Testis (tissue), 2 donors: ENCODE measurements at regions not wholly inside any gene's neighbourhood (a gene's known extent, or its start where the extent isn't known, plus 50 kb on each side); places are given as distances from the start of the nearest gene placed in this dataset.
A peak's percentile ranks its signal among the peaks of the same experiment; 100 is the strongest.

Experiments used
- DNase-seq: peaks from one replicate; pipeline ENCODE4 v3.0.0-alpha.2; 2019
- H3K27ac ChIP-seq, 2 donors: fragments of 200-600 bp; sonication (generic); one replicate each; pipeline ENCODE4 v1.5.1; 2019
- H3K27me3 ChIP-seq: fragments of 200-600 bp; sonication (generic); one replicate; pipeline ENCODE4 v1.5.1; 2019
- H3K36me3 ChIP-seq: fragments of 200-600 bp; sonication (generic); one replicate; pipeline ENCODE4 v1.5.1; 2017; ENCODE audit warnings: low read depth; ENCODE audit errors: missing control alignments
- H3K4me1 ChIP-seq: fragments of 200-600 bp; sonication (generic); one replicate; pipeline ENCODE4 v1.5.1; 2019
- H3K4me3 ChIP-seq, 2 donors: fragments of 200-600 bp; sonication (generic); one replicate each; pipeline ENCODE4 v1.5.1; 2017 to 2019
- H3K9me3 ChIP-seq: fragments of 200-600 bp; sonication (generic); one replicate; pipeline ENCODE4 v1.5.1; 2017
- POLR2A ChIP-seq: fragments of 450-650 bp; IDR thresholded peaks from one replicate; pipeline ENCODE4 v1.6.1; 2017; ENCODE audit warnings: antibody characterized with exemption, mild to moderate bottlenecking, moderate library complexity
- WGBS, 2 donors: methylation state at CpG; one replicate each; pipeline ENCODE4 v1.1.5; 2018; 5-methylcytosine and 5-hydroxymethylcytosine counted together
- intact Hi-C: fragments of 100-400 bp; cut with DNase I; formaldehyde crosslinking; loops from one replicate; pipeline ENCODE4 v1.15.1; 2023; ENCODE audit warnings: low total_unique reads
- TF ChIP-seq, protein P1 (sequence below), 3 experiments: fragments of 450-650 bp in 2 of 3; fragments of 200-600 bp in 1 of 3; sonication (generic) in 1 of 3; IDR thresholded peaks; one replicate each; pipeline ENCODE4 v1.5.1; 2016 to 2019; ENCODE audit warnings: antibody characterized with exemption in 3 of 3, mild to moderate bottlenecking in 2 of 3, moderate library complexity in 1 of 3

DNA sequence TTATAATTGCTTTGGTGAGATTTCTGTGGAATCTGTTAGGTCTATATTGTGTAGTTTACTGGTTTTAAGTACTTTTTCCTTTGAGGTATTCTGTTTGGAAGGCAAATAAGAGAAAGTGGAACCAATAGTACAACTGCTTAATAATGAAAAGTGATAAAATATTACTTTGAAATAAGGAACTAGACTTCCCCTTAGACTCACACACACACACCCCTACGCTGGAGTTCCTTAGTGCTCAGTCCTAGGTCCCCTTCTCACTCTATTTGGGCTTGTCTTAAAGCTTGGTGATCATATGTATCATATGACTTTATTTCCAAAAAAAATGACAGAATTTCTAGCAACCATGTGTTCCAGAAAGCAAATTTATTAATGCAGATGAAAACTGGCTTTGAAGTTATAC is 494.0 kb upstream of the TGFBR2 start:
- WGBS, 2 donors = 83 to 93% methylated on average over 1 of the region's 1 CpG
- Histone ChIP-seq H3K4me3 (no peak overlapping the region), H3K9me3 (no peaks in the 10 kb centered on the region), H3K27me3 (no peaks in the 10 kb centered on the region), H3K4me1 (peaks cover 3% of the 10 kb centered on the region), H3K36me3 (no peaks in the 10 kb centered on the region), H3K27ac (no peak overlapping the region)
- intact Hi-C loops = no loop called here
- DNase-seq = no peak
- no peak for TF ChIP-seq POLR2A
- TF ChIP-seq, protein P1, sequence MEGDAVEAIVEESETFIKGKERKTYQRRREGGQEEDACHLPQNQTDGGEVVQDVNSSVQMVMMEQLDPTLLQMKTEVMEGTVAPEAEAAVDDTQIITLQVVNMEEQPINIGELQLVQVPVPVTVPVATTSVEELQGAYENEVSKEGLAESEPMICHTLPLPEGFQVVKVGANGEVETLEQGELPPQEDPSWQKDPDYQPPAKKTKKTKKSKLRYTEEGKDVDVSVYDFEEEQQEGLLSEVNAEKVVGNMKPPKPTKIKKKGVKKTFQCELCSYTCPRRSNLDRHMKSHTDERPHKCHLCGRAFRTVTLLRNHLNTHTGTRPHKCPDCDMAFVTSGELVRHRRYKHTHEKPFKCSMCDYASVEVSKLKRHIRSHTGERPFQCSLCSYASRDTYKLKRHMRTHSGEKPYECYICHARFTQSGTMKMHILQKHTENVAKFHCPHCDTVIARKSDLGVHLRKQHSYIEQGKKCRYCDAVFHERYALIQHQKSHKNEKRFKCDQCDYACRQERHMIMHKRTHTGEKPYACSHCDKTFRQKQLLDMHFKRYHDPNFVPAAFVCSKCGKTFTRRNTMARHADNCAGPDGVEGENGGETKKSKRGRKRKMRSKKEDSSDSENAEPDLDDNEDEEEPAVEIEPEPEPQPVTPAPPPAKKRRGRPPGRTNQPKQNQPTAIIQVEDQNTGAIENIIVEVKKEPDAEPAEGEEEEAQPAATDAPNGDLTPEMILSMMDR (IDR thresholded peaks at IDR 0.05) = no peak

DNA sequence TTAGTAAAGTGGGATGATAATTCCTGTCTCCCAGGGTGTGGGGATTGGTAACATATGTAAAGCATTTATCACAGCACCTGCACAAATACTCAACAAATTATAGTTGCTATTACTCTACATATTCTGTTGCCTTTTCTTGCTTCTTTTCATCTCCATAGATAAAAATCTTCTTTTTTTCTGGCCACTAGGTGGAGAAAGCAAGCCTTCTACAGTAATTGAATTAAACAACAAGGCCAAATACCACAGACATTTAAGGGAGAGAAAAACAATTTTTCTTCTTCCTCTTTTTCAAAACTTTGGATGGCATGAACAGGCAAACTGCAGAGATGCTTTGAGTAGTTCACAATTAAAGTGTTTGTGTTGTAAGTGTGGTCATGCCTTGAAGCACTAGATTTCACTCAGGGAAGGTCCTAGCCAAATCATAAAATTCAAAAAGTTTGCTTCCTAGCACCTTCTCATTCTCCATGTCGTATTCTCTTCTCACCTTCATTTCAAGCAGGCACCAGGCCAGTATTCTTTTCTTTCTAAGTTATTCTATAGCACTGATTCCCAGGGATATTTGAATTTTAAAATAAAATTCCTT is 493.4 kb upstream of the TGFBR2 start:
- H3K36me3 ChIP-seq = no peaks in the 10 kb centered on the region
- TF ChIP-seq, protein P1 (IDR thresholded peaks at IDR 0.05) = peak; percentile 37 to 71 (median 59)
- no peak for TF ChIP-seq POLR2A
- H3K9me3 ChIP-seq = no peaks in the 10 kb centered on the region
- no peak overlapping the region for H3K4me3 ChIP-seq
- H3K27ac ChIP-seq = no peak overlapping the region
- no peak for DNase-seq
- no peaks in the 10 kb centered on the region for H3K27me3 ChIP-seq
- WGBS, 2 donors = 40 to 56% methylated on average over 1 of the region's 1 CpG
- peaks cover 3% of the 10 kb centered on the region for H3K4me1 ChIP-seq
- intact Hi-C loops = no loop called here

DNA sequence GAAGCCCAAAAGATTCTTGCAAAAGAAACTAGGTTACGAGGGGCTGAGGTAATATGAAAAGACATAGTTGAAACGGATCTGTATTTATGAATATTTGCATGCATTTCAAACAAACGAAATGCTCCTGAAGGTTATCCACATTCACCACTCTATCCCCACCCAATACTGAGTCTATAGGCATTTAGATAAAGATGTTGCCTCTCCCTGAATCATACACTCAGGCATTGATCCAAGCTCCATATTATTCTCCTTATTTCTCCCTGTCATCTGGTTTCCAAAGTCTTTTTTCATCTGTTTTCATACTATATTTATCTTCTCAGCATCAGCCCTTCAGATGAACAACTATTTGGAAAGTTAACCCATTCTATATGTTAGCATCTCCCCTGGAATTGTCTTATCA is 492.5 kb upstream of the TGFBR2 start:
- Histone ChIP-seq H3K36me3 (no peaks in the 10 kb centered on the region), H3K4me1 (peaks cover 3% of the 10 kb centered on the region), H3K27ac (no peak overlapping the region), H3K4me3 (no peak overlapping the region), H3K9me3 (no peaks in the 10 kb centered on the region), H3K27me3 (no peaks in the 10 kb centered on the region)
- intact Hi-C loops = no loop called here
- WGBS, 2 donors = 60 to 80% methylated on average over 3 of the region's 3 CpGs
- TF ChIP-seq POLR2A = no peak
- TF ChIP-seq, protein P1 (IDR thresholded peaks at IDR 0.05) = no peak
- no peak for DNase-seq

DNA sequence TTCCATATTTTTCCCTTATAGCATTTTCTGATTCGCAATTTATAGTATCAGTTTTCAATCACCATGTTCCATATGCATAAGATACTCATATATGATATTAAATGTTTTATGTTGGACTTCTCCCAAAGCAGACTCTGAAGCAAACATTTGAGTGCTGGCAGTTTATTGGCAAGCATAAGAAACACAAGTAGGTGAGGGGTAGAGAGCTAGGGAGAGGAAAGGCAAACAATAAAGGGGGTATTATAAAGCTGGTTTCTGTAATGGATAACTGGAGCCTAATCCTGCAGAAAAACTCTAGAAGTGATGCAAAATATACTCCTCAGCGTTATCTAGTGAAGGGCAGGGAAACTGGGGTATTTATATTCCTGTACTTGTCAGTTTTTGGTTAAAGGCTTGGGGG is 491.5 kb upstream of the TGFBR2 start:
- DNase-seq = no peak
- TF ChIP-seq, protein P1 (IDR thresholded peaks at IDR 0.05) = no peak
- TF ChIP-seq POLR2A = no peak
- intact Hi-C loops = no loop called here
- no peaks in the 10 kb centered on the region for H3K27me3 ChIP-seq
- no peaks in the 10 kb centered on the region for H3K9me3 ChIP-seq
- no peaks in the 10 kb centered on the region for H3K36me3 ChIP-seq
- H3K4me1 ChIP-seq = peaks cover 3% of the 10 kb centered on the region
- H3K4me3 ChIP-seq = no peak overlapping the region
- 81 to 91% methylated on average over 2 of the region's 2 CpGs for WGBS, 2 donors
- no peak overlapping the region for H3K27ac ChIP-seq

- H3K27me3 ChIP-seq = no peaks in the 10 kb centered on the region
- no peaks in the 10 kb centered on the region for H3K36me3 ChIP-seq
- DNase-seq = no peak
- intact Hi-C loops = no loop called here
- TF ChIP-seq POLR2A = no peak
- TF ChIP-seq, protein P1 (IDR thresholded peaks at IDR 0.05) = no peak
- no peak overlapping the region for H3K4me3 ChIP-seq
- H3K9me3 ChIP-seq = no peaks in the 10 kb centered on the region
- WGBS, 2 donors = 72 to 80% methylated on average over 1 of the region's 1 CpG
- no peak overlapping the region for H3K27ac ChIP-seq
- no peaks in the 10 kb centered on the region for H3K4me1 ChIP-seq
Measured at GRCh38 chr3:30122359-30122758, 484.0 kb upstream of the TGFBR2 start.
